ENCODE measurements at regions not wholly inside any gene's neighbourhood (a gene's known extent, or its start where the extent isn't known, plus 50 kb on each side); places are given as distances from the start of the nearest gene placed in this dataset.

- ChIA-PET CTCF (no interaction called here), POLR2A (no interaction called here)
Measured at GRCh38 chr3:139292711-139293664, 50.8 kb upstream of the MRPS22 start.

- POLR2A ChIA-PET: no interaction called here
- CTCF ChIA-PET: no interaction called here
Measured at GRCh38 chr3:139293665-139294023, 50.2 kb upstream of the MRPS22 start.
